PFSK-1 (cell line): ENCODE measurements at regions not wholly inside any gene's neighbourhood (a gene's known extent, or its start where the extent isn't known, plus 50 kb on each side); places are given as distances from the start of the nearest gene placed in this dataset.

Experiments
- POLR2AphosphoS5 ChIP-seq: IDR thresholded peaks from 2 replicates; pipeline ENCODE4 v1.6.1; 2012; ENCODE audit warnings: low read depth, mild to moderate bottlenecking, control low read depth, low read length, moderate library complexity
- TAF1 ChIP-seq: IDR thresholded peaks from 2 replicates; pipeline ENCODE4 v1.6.1; 2012; ENCODE audit warnings: low read length, control low read depth, borderline replicate concordance; ENCODE audit not compliant: insufficient read depth
- TF ChIP-seq, protein P1 (sequence below), 2 experiments: IDR thresholded peaks; 2 replicates each; pipeline versions ENCODE4 v1.6.1 to v1.8.0; 2011 to 2012; ENCODE audit warnings: low read depth in 2 of 2, low read length in 2 of 2, control low read depth in 1 of 2, inconsistent platforms in 1 of 2, mild to moderate bottlenecking in 1 of 2, moderate library complexity in 1 of 2; ENCODE audit not compliant: insufficient read depth in 1 of 2

DNA sequence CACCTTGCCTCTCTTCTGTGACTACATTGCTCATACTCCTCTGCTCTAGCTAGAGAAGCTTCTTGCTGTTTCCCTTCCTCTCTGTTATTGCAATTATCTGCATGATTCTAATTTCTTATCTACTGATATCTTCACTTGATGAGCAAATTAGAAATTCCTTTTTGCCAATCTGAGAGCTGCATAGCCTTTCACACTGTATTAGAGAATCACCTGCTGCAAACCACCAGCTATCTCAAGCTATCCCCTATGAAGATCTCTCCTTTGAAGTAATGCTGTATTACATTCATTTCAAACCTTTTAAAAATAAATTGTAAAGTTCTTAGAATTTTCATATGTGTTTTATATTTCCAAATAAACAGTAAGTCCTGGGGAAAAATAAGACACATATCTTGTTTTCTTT, 89.0 kb upstream of the ZNF804B start:
- TF ChIP-seq POLR2AphosphoS5: no peak
- TF ChIP-seq, protein P1, sequence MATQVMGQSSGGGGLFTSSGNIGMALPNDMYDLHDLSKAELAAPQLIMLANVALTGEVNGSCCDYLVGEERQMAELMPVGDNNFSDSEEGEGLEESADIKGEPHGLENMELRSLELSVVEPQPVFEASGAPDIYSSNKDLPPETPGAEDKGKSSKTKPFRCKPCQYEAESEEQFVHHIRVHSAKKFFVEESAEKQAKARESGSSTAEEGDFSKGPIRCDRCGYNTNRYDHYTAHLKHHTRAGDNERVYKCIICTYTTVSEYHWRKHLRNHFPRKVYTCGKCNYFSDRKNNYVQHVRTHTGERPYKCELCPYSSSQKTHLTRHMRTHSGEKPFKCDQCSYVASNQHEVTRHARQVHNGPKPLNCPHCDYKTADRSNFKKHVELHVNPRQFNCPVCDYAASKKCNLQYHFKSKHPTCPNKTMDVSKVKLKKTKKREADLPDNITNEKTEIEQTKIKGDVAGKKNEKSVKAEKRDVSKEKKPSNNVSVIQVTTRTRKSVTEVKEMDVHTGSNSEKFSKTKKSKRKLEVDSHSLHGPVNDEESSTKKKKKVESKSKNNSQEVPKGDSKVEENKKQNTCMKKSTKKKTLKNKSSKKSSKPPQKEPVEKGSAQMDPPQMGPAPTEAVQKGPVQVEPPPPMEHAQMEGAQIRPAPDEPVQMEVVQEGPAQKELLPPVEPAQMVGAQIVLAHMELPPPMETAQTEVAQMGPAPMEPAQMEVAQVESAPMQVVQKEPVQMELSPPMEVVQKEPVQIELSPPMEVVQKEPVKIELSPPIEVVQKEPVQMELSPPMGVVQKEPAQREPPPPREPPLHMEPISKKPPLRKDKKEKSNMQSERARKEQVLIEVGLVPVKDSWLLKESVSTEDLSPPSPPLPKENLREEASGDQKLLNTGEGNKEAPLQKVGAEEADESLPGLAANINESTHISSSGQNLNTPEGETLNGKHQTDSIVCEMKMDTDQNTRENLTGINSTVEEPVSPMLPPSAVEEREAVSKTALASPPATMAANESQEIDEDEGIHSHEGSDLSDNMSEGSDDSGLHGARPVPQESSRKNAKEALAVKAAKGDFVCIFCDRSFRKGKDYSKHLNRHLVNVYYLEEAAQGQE (IDR thresholded peaks at IDR 0.05; ENCODE audit: insufficient read depth in 1 of 2, low read depth in 2 of 2, low read length in 2 of 2): no peak
- TF ChIP-seq TAF1: no peak
